CD4-positive, alpha-beta T cell treated with Interleukin-17A for 4 hours (primary cell): ENCODE measurements at regions not wholly inside any gene's neighbourhood (a gene's known extent, or its start where the extent isn't known, plus 50 kb on each side); places are given as distances from the start of the nearest gene placed in this dataset.
A peak's percentile ranks its signal among the peaks of the same experiment; 100 is the strongest.
"Not testable (repeated sequence)": the region's sequence is repeated elsewhere in the genome, so short reads cannot be mapped to it uniquely, and the experiment has no call there.

Experiments used
- DNase-seq: peaks from one replicate; pipeline ENCODE4 v3.0.0-alpha.2; 2020; ENCODE audit warnings: mixed read lengths

DNA sequence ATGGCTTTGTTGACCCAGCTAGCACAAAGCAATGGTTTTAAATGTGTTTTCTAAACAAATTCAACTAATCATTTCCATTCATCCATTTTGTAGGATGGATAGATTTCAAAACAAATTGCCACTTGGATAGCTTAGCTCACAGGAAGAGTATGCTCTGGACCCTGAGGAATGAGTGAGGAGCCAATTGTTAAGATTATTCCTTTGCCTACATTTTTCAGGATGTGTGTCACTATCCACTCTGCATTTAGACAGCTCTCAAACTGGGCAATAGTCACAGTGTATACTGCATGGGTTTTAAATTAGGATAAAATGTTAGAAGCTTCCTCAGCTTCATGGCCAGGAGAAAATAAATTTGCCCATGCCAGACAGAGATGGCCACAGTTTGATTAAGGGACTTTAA lies 605.6 kb upstream of the TEX47 start:
- DNase-seq, result no peak

DNA sequence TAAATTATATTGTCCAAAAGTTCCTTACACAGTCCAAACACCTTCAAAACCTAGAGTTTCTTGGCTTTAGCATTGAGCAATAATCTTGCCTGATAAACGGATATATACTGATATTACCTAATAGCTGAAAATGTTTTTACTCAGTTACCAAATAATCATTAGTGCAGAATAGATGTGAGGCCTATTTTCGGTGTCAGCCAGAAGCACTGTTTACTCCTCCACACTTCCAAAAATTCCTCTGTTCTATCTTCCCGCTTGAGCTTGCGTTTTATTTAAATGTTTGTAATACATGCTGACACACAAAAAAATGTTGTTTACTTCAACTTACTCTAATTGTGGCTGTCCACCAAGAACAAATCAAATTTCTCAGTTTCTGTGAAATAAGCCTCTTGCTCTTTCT lies 606.2 kb upstream of the TEX47 start:
- no peak for DNase-seq

DNA sequence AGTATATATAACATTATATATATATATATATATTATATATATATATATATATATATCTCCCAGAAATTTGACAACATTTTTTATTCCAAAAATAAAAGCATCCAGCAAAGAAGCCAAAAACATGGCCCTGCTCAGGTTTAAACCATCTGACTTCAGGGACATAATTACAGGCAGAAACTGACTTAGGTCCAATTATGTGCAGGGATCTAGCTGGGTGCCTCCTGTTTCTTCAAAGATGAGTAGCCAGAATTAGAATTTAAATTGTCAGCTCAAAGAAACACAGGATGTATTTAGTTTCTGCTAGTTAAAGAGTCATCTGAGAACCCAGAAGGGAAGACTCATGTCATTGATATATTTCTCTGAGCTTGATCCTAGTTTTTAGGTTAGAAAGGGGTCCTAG lies 656.4 kb upstream of the TEX47 start:
- DNase-seq, result no peak

DNA sequence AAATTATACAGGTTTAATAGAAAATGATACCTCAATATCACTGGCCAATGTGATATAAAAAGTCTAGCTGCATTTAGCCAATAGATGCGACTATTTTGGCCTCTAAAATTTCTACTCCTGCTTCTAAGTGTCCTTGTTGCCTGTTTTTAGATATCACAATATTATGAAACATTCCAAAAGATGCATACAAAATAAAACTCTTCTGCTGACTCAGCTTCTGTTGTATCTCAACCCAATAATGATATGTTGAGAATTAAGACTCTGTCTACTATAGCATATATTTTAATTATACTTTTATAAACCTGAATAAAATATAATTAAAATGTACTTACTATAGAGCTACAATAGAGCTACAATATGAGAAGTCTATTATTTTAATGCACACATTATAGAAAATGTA lies 661.0 kb upstream of the TEX47 start:
- no peak for DNase-seq

DNA sequence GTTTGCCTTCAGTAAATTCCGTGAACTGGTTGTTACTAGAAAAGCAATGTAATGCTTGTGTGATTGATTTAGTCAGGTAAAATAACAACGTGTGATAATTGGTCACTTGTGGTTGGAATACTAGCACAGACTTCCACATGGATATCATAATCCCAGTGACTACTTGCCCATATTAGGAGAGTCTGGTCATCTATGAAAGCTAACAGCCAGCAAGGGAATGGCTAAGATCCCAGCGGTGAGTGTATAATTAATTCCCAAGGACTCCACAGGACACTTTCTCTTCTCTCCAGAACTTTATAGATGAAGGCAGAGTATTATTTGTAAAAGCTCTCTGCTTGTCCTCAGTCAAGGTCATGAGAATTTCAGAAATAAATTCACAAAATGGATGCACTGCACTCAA lies 662.6 kb upstream of the TEX47 start:
- DNase-seq, result no peak

DNA sequence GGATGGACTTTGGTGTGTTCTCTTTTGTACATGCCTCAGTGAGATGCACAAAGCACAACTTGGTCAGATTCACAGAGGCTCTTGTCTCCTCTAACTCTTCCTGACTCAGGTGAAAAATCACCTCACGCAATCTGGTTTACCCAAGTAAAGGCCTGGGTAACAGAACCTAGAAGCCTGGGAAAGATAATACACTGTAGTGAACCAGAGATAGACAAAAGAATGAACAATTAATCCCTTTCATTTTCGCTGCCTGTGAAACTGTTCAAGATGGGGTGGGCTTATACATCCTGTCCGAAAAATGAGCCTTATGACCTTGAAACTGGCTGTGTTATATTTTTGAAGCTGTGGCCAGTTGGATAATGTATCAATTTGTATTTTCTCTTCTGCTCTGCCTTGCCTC lies 678.9 kb upstream of the TEX47 start:
- DNase-seq, result no peak

DNA sequence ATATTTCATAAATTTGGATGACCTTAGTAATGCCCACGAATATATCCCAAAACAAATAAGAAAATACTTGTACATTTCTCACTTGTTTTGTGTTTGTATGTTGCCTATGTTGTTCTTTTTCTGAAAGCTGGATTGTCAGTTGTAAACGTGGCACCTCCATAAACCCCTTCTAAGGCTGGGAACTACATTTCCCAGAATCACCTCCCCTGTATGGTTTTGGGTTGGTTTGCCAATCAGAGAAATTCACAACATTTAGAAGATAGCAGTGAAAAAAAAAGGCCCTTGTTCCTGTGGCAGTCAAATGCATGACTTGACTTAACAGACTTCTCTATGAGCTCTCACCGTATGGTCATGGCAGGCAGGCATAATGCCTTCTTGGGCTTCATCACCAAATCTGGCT lies 676.3 kb upstream of the STEAP1 start:
- DNase-seq, result no peak

DNA sequence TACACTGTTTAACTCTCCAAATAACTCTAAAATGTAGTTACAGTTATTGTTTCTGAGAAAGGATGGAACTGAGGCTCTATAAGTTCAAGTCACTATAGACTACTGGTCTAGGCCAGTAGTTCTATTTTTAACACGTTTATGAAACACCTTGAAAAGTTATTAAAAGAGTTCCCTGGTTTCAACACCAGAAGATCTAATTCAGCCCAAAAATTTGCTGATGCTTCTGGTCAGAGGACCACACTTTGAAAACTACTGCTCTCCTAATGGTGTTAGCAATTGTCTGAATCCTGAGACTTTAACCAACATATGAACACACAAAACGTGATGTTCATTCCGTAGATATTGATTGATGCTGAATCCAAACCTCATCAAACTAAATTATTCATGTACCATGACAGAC lies 658.6 kb upstream of the STEAP1 start:
- no peak for DNase-seq

DNA sequence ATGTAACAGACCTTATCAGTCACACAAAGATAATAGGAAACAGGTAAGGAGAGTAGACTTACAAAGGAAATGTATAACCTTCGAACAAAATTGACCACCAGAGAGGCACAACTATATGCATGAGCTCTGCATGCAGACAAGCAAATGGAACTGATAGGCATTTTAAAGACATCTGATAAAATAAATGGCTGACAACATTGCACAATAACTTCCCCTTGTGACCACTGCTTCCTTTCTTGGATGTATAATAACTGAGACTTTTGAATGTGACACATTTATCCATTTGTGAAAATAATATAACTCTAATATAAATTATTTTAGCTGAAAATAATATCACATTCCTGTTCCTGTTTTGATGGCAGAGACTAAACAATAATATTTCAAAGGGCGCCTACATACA lies 654.2 kb upstream of the STEAP1 start:
- DNase-seq, result no peak

DNA sequence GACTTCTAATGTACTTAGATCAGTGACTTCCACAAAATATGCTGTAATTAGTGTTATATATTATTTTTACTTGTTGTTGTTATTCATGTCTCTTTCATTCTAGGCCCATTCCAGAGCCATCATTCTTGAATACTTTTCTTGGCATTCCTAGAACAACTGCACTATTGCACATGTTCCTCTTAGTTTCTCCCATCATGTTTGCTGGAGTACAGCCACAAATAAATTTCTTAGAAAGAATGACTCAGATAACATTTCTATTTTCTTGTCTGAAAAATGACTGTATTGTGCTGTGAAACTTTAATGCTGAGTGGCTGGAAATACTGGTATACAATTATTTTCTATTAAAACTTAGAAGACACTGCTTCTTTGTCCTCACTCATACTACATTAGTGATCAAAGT lies 651.0 kb upstream of the STEAP1 start:
- DNase-seq, result no peak

DNA sequence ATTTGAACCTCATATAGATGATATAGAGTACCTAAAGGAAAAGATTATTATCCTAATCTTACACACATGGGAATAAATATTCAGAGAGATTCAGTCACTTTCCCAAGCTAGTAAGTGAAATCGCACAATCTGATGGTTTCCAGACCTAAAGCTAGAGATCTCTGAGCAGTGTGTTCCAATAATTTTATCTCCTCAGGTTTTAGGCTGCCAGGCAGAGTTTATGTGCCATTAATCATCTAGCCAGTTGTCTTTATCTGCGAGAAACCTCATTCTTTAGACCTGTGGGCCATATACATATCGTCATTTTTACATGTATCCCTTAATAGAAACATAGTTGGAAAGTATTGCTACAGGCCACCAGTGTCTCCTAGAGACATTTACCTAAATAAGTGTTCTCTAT lies 647.2 kb upstream of the STEAP1 start:
- no peak for DNase-seq

DNA sequence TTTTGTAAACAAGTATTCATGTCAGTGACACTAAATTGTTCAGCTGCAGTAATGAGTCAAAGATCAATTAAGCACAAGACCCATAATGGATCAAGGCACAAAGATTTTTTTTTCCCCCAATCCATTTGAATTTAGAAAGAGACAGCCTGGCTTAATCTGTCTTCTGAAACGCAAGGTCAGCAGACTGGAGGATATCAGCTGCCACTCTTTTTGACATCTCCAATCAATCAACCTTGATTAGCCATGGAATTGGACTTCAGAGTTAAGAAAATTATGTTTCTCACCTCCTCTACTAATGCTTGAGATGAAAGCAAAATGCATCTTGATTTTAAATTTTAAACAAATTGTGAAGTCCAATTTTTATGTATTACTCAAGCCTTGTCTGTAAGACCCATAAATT lies 642.4 kb upstream of the STEAP1 start:
- DNase-seq, result no peak

DNA sequence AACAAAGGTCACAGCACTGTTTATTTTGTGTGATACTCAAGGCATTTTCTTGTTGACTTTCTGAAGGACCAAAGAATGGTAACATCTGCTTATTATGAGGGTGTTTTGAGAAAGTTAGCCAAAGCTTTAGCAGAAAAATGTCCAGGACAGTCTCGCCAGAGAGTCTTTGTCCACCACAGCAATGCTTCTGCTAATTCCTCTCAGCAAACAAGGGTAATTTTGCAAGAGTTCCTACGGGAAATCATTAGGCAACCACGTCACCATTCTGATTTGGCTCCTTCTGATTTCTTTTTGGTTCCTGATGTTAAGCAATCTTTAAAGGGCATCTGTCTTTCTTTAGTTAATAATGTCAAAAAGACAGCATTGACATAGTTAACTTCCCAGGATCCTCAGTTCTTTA lies 639.3 kb upstream of the STEAP1 start:
- no peak for DNase-seq

DNA sequence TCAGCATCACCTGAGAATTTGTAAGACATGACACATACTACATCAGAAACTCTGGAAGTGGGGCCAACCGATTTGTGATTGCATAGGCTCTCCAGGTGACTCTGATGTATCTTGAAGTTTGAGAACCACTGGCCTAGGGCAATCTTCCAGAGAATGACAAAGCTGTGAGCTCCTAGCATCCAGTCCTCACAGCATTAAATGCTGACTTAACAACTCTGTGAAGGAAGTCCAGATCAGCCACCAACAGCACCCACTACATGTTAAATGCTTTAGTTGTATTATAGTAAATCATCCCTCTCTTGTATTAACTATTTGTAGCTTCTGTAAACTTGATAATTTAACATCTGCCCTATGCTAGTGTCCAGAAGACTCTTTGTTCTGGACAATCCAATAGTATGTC lies 636.5 kb upstream of the STEAP1 start:
- DNase-seq, result no peak

DNA sequence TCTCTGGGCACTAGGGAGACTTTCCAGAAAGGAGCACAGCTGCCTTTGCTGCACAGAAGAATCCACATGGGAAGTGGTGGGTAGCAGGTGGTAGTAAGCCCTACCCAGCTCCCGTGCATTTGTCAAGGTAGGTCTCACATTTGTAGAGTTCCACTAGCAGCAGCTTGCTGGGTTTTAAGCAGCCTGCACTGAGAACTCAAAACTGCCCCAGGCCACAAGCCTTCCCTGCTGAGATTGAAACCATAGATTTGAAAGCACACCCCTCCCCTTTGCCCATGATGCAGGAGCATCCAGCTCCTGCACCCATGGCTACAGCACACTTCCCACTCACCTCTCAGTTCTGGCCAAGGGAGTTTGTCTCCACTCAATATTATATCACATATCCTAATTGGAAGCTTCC lies 604.5 kb upstream of the STEAP1 start:
- DNase-seq, result no peak

DNA sequence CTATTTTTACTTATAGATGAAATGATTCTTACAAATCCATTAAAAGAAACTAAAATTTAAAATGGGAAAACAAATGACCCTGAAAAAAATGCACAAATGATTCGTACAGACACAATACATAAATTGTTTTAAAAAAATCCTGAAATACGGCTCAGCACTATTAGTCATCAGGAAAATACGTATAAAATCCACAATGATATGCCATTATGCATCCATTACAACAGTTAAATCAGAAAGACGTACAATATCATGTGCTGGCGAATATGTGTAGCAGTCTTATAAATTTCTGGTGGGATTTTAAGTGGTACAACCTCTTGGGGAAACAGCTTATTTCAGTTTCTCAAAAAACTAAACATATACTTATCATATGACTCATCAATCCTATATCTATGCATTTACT lies 600.1 kb upstream of the STEAP1 start:
- DNase-seq, result no peak

DNA sequence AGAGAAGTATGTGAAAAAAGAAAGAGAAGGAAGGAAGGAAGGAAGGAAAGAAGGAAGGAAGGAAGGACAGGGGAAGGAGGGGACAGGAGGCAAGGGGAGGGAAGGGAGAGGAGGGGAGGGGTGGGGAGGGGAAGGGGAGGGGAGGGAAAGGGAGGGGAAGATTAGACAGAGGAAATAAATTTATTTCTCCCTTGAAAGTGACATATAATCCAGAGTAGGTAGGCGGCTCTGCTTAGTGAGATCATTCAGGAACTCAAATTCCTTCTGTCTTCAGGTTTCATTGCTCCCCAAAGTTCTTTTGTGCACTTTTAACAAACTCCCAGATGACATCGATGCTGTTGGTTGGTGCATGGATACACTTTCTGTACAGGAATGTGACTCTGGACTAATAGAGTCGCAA lies 594.7 kb upstream of the STEAP1 start:
- DNase-seq, result no peak

DNA sequence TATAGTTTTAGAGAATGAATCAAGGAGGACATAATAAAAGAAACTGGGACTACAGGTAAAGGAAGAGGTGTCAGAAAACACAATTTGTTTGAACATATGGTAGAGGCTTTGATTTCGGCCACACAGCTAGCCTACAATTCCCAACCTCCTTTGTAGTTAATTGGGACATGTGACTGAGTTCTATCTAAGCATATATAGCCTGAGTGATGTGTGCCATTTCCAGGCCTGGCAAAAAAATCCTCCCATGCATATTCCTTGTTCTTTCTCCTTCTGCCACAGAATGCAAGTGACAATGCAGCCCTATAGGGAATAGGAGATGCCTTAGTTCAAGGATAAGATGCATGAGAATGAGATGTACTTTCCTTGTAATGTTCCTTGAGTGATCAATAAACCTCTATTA lies 590.7 kb upstream of the STEAP1 start:
- no peak for DNase-seq

DNA sequence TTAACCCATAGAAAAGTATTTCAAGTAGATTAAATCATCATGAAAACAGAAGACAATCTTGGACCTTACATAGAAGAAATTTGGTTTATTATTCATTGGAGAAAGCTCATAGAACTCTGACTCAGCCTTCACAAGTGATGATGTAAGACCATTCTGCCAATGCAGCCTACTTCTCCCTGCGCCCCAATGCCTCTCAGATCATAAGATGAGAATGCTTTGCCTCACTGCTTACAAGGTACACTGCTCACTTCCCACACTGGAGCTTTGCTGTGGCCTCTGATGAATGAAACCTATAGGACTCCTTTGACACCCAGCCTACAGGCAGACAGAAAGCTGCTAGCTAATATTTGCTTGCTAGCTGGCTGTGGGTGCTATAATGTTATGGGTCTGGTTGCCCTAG lies 569.4 kb upstream of the STEAP1 start:
- DNase-seq, result no peak

DNA sequence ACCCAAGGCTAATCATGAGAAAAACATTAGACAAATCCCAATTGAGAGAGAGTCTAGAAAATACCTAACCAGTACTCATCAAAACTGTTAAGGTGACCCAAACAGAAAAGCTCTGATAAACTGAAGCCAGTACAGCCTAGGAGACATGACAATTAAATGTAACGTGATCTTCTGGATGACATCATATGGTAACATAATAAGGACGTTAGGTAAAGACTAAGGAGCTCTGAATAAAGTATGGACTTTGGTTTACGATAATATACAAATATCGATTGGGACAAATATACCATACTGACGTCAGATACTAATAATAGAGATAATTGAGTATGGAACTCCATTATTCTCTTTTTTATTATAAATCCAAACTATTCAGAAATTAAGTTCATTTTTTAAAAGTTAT lies 561.1 kb upstream of the STEAP1 start:
- no peak for DNase-seq

DNA sequence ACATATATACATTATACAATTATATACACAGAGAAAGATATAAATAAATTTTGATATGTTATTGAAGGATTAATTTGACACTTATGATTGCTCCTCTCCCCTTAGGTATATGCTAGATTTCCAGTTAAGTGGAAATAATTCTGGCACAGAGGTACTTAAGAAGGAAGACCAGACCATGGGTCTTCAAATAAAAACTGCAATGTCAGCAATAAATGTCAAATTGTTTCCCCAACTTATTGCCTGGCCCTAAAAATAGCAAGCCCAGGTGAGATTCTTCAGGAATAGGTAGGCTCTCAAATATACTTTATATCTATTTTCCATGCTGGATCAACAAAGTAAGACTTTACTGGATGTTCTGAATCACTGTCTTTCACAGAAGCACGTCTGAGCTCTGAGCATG lies 551.3 kb upstream of the STEAP1 start:
- DNase-seq, result no peak

DNA sequence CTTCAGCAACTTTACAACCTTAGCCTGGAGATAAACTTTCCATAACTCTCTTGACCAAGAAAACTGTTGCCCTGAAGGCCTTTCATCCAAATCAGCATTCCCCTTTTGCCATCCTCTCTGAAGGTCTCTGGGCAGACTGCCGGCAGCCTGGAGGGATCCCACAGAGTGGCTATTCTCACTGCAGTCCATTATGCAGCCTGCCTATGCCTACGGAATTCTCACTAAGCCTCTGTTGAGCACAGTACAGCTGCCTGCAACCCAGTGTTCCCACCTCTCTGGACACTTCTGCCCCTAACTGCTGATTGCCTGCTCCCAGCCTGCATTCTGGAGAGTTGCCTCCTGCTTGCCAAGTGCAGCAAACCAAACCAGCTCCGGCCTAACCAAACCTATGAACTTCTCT lies 548.9 kb upstream of the STEAP1 start:
- no peak for DNase-seq

DNA sequence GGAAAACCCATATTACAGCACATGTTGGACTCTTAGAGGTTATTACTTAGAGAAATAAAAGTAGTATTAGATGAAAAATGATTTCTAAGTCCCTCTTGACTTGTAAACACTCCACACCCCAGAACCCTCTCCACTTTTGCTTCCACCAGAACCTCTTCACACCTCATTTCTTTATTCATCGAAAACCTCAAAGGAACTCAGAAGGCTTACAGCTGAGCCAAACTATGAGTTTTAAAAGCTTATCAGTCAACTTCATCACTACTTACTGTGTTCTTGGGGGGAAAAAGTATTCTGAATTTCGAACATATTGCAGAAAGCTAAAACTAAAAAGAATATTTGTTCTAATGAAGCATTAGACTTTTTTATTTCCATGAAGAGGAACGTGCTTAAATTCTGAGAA lies 547.8 kb upstream of the STEAP1 start:
- no peak for DNase-seq

DNA sequence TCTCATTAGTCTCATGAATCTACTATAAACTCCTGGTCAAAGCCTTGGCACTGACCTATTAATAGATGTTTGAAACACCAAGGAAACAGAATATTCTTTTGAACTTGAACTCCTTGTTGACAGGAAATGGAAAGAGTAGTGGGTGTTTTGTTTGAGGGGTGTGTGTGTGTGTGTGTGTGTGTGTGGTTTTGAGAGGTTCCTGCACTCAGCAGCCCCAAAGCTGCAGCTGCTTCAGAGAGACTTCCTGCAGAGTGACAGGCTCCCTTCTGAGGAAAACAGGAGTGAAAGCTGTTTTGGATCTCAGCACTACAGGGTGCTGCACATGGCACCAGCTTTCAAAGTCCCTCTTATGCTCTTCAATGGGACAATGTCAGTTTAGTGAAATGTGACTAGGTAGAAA lies 546.5 kb upstream of the STEAP1 start:
- peak; percentile 57 for DNase-seq

DNA sequence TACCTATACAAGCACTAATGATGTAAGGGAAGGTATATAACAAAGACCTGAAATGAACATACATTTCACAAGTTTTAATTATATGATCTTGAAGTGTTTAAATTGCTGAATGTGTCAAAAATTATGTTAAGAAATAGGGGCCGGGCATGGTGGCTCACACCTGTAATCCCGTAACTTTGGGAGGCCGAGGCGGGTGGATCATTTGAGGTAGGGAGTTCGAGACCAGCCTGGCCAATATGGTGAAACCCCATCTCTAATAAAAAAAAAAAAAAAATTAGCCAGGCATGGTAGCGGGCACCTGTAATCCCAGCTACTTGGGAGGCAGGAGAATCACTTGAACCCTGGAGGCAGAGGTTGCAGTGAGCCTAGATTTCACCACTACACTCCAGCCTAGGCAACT lies 537.4 kb upstream of the STEAP1 start:
- DNase-seq, result not testable (repeated sequence)

DNA sequence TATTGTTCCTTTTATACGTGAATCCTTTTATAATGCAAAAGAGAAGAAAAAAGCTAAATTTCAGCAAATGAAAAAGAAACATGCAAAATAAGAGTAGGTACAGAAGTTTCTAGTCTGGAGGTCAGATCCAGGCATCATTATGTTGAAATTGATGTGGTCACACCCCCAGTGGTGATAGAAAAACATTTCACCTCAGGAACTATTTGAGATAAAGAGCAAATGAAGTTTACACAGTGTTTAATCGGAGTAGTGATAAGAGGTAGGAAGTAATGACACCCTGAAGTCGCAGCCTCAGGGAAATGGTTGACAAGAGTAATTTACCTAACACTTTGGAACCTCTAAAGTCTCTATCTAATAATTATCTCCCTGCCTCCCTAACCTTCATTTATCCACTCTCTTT lies 536.0 kb upstream of the STEAP1 start:
- DNase-seq, result no peak
